ENCODE measurements at regions not wholly inside any gene's neighbourhood (a gene's known extent, or its start where the extent isn't known, plus 50 kb on each side); places are given as distances from the start of the nearest gene placed in this dataset.

GRCh38 chr22:49588739-49589138 is 238.9 kb downstream of the BRD1 start:
- H3K9me3 Mint-ChIP-seq = no peaks in the 10 kb centered on the region
- ChIA-PET POLR2A (no interaction called here), CTCF (no interaction called here)
- H3K36me3 Mint-ChIP-seq (ENCODE audit: low read depth) = no peaks in the 10 kb centered on the region
- DNase-seq = no peak
- no peak overlapping the region for H3K4me3 Mint-ChIP-seq
- H3K27ac Mint-ChIP-seq = no peak overlapping the region
- no peaks in the 10 kb centered on the region for H3K27me3 Mint-ChIP-seq
- H3K4me1 Mint-ChIP-seq = no peaks in the 10 kb centered on the region

- CTCF ChIA-PET = no interaction called here
- no peaks in the 10 kb centered on the region for H3K36me3 Mint-ChIP-seq (ENCODE audit: low read depth)
- H3K4me3 Mint-ChIP-seq = no peak overlapping the region
- POLR2A ChIA-PET = no interaction called here
- H3K4me1 Mint-ChIP-seq = no peaks in the 10 kb centered on the region
- DNase-seq = no peak
- no peaks in the 10 kb centered on the region for H3K9me3 Mint-ChIP-seq
- no peak overlapping the region for H3K27ac Mint-ChIP-seq
- no peaks in the 10 kb centered on the region for H3K27me3 Mint-ChIP-seq
These were observed 239.7 kb downstream of the BRD1 start for GRCh38 chr22:49587987-49588386.

DNA sequence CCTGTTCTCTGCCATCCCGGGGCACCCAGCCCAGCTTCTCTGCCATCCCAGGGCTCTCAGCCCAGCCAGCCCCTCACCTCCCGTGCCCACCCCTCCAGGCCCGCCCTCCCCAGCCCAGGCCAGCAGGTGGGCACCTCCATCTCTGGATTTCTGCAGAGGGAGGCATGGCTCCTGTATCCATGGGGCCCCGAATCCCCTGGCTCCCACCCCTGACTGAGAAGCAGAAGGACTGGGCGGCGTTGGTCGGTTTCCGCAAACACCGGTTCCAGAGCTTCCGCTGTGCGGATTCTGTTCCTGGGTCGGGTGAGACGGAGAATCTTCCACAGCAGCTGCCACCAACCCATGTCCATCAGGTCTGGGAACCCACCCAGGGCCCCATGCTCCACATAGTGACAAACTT is 240.3 kb downstream of the BRD1 start:
- Mint-ChIP-seq H3K4me3 (no peak overlapping the region), H3K4me1 (no peaks in the 10 kb centered on the region), H3K27ac (no peak overlapping the region), H3K36me3 (ENCODE audit: low read depth) (peaks cover 5% of the 10 kb centered on the region), H3K27me3 (no peaks in the 10 kb centered on the region), H3K9me3 (no peaks in the 10 kb centered on the region)
- POLR2A ChIA-PET = no interaction called here
- CTCF ChIA-PET = no interaction called here
- no peak for DNase-seq

DNA sequence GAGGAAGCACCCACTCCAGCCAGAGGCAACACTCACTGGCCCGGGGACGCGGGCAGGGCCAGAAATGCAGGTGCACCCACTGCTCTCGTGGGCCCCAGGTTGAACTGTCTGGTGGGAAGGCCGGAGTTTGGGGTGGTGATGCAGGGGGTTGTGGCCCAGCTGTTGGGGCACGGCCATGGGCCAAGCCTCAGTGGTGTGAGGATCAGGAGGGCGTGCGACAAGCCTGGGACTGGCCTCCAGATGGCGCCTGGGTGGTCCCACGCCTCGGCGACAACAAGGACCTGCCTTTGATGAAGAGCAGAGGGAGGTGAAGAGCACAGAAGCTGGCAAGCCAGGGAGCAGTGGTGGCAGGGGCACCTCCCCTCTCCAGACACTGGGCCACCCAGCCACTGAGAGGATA is 240.8 kb downstream of the BRD1 start:
- H3K9me3 Mint-ChIP-seq = no peaks in the 10 kb centered on the region
- H3K27ac Mint-ChIP-seq = no peak overlapping the region
- ChIA-PET CTCF (no interaction called here), POLR2A (no interaction called here)
- no peak for DNase-seq
- H3K4me3 Mint-ChIP-seq = no peak overlapping the region
- peaks cover 8% of the 10 kb centered on the region for H3K36me3 Mint-ChIP-seq (ENCODE audit: low read depth)
- no peaks in the 10 kb centered on the region for H3K4me1 Mint-ChIP-seq
- H3K27me3 Mint-ChIP-seq = no peaks in the 10 kb centered on the region

DNA sequence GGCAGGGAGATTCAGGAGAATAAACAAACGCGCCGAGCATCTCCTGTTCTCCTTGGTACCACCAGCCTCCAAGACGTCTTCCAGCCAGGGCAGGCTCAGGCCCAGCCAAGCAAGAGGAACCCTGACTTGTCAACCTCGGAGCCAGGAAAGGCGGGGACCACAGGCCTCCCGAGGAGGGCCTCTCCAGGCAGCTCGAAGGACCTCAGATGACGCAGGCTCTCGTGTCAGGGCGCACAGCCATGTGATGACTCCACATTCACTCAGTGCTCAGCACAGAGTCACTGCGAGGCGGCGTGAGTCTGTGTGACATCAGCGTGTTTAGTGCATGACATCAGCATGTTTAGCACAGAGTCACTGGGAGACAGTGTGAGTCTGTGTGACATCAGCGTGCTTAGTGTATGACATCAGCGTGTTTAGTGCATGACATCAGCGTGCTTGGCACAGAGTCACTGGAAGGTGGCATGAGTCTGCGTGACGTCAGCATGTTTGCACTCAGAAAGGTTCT is 241.4 kb downstream of the BRD1 start:
- Mint-ChIP-seq H3K9me3 (no peaks in the 10 kb centered on the region), H3K27ac (no peak overlapping the region), H3K27me3 (no peaks in the 10 kb centered on the region), H3K36me3 (ENCODE audit: low read depth) (peaks cover 8% of the 10 kb centered on the region), H3K4me3 (no peak overlapping the region), H3K4me1 (no peaks in the 10 kb centered on the region)
- ChIA-PET CTCF (no interaction called here), POLR2A (no interaction called here)
- no peak for DNase-seq

DNA sequence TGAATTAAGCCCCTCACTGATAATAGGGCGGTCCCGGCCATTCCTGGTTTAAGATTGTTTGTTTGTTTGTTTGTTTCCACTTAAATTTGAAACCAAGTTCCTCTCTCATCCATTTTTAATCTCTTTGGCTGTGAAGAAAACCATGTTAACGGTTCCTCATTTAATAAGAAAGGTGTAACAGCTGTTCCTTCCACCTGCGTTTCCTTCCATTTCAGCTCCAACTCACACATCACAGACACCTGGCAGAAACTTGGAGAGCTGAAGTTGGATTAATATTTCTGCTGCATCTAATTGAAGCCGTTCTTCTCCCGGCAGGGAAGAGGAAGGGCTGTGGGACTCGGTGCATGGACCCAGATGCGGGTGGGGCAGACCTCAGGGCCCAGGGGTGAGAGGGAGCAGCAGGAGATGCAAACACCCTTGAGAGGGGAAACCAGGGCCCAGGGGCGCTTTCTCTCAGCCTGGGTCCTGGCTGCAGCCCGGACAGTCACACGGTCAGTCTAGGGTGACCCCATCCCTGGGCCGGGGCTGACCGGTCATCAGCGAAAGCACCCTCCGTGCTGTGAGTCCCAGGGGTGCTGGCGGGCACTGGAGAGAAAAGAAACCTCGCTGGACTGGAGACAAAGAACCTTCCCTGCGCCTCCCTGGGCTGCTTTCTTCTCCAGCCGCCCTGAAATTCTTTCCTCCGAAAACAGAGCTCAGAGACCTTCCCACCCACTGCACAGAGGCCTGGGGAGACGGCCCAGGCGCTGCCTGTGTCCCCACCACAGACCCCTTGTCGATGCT is 242.0 kb downstream of the BRD1 start:
- Mint-ChIP-seq H3K9me3 (no peaks in the 10 kb centered on the region), H3K4me1 (no peaks in the 10 kb centered on the region), H3K4me3 (no peak overlapping the region), H3K27me3 (no peaks in the 10 kb centered on the region), H3K27ac (no peak overlapping the region), H3K36me3 (ENCODE audit: low read depth) (peaks cover 8% of the 10 kb centered on the region)
- CTCF ChIA-PET = no interaction called here
- POLR2A ChIA-PET = no interaction called here
- no peak for DNase-seq

GRCh38 chr22:49583886-49584505 is 243.7 kb downstream of the BRD1 start:
- no peaks in the 10 kb centered on the region for H3K4me1 Mint-ChIP-seq
- peaks cover 8% of the 10 kb centered on the region for H3K36me3 Mint-ChIP-seq (ENCODE audit: low read depth)
- H3K9me3 Mint-ChIP-seq = peaks cover 3% of the 10 kb centered on the region
- no peak overlapping the region for H3K27ac Mint-ChIP-seq
- H3K27me3 Mint-ChIP-seq = no peaks in the 10 kb centered on the region
- no peak overlapping the region for H3K4me3 Mint-ChIP-seq
- CTCF ChIA-PET = no interaction called here
- POLR2A ChIA-PET = no interaction called here
- no peak for DNase-seq

DNA sequence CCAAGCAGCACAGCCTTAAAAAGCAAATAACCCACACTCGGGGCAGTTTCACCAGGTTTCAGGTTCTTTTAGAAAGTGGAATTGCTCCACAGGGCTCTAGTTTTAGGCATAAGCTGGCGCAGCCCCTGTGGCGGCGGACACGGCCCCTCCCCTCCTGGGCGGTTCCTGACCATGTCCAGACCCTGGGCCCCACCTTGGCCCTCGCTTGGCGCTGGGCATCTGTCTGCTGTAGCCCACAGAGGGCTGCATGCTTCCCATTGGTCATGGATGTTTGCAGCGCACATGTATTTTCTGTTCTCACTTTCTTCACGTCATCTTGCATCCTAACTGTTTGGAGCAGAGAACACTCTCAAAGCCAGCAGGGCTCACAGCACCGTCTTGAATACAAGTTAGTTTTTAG is 244.3 kb downstream of the BRD1 start:
- POLR2A ChIA-PET = no interaction called here
- CTCF ChIA-PET = no interaction called here
- Mint-ChIP-seq H3K4me1 (no peaks in the 10 kb centered on the region), H3K36me3 (ENCODE audit: low read depth) (peaks cover 8% of the 10 kb centered on the region), H3K9me3 (peaks cover 3% of the 10 kb centered on the region), H3K27ac (no peak overlapping the region), H3K27me3 (no peaks in the 10 kb centered on the region), H3K4me3 (no peak overlapping the region)
- DNase-seq = no peak

GRCh38 chr22:49582678-49583077 is 245.0 kb downstream of the BRD1 start:
- Mint-ChIP-seq H3K36me3 (ENCODE audit: low read depth) (peaks cover 8% of the 10 kb centered on the region), H3K4me1 (no peaks in the 10 kb centered on the region), H3K27ac (no peak overlapping the region), H3K4me3 (no peak overlapping the region), H3K9me3 (peaks cover 3% of the 10 kb centered on the region), H3K27me3 (no peaks in the 10 kb centered on the region)
- ChIA-PET CTCF (interaction anchor here (0.7 kb wide), 1 partner anchor 856 kb away, joined by 3 read pairs; no protein-coding TSS in a partner anchor), POLR2A (no interaction called here)
- no peak for DNase-seq

DNA sequence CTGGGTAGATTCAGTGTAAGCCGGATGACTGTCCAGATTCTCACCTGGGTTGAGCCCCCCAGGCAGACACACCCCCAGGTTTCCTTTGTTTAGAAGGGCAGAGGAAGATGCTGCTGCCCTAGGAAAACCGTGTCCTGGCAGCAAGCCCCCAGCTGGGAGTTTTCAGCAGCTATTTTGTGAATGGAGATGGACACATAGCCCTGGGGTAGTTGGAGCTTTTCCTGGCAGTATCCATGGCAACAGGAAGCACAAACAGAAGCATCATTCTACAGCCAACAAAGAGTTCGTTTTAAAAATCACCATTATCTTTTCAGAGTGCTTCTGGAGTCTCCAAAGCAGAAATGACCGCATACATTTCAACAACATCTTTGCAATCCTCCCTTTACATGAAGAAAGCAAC is 245.5 kb downstream of the BRD1 start:
- H3K36me3 Mint-ChIP-seq (ENCODE audit: low read depth) = peaks cover 8% of the 10 kb centered on the region
- H3K4me1 Mint-ChIP-seq = no peaks in the 10 kb centered on the region
- POLR2A ChIA-PET = no interaction called here
- H3K27me3 Mint-ChIP-seq = no peaks in the 10 kb centered on the region
- no peak for DNase-seq
- CTCF ChIA-PET = no interaction called here
- peaks cover 3% of the 10 kb centered on the region for H3K9me3 Mint-ChIP-seq
- no peak overlapping the region for H3K27ac Mint-ChIP-seq
- H3K4me3 Mint-ChIP-seq = no peak overlapping the region

DNA sequence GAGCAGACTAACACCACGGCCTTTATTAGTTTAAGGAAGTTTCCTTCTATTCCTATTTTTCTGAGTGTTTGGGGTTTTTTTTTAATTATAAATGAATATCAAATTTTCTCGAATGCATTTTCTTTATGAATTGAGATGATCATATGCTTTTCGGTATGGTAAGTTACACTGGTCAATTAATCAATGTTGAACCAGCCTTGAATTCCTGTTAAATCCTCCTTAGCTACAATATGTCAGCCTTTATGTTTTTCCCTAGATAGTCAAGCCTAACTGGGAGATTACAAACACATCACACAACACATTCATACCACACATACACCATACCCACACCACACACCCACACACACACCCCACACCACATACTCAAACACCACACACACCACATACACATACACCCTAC is 247.6 kb downstream of the BRD1 start:
- Mint-ChIP-seq H3K4me3 (no peak overlapping the region), H3K36me3 (ENCODE audit: low read depth) (peaks cover 8% of the 10 kb centered on the region), H3K27me3 (no peaks in the 10 kb centered on the region), H3K27ac (no peak overlapping the region), H3K4me1 (no peaks in the 10 kb centered on the region), H3K9me3 (peaks cover 3% of the 10 kb centered on the region)
- ChIA-PET CTCF (no interaction called here), POLR2A (no interaction called here)
- no peak for DNase-seq

DNA sequence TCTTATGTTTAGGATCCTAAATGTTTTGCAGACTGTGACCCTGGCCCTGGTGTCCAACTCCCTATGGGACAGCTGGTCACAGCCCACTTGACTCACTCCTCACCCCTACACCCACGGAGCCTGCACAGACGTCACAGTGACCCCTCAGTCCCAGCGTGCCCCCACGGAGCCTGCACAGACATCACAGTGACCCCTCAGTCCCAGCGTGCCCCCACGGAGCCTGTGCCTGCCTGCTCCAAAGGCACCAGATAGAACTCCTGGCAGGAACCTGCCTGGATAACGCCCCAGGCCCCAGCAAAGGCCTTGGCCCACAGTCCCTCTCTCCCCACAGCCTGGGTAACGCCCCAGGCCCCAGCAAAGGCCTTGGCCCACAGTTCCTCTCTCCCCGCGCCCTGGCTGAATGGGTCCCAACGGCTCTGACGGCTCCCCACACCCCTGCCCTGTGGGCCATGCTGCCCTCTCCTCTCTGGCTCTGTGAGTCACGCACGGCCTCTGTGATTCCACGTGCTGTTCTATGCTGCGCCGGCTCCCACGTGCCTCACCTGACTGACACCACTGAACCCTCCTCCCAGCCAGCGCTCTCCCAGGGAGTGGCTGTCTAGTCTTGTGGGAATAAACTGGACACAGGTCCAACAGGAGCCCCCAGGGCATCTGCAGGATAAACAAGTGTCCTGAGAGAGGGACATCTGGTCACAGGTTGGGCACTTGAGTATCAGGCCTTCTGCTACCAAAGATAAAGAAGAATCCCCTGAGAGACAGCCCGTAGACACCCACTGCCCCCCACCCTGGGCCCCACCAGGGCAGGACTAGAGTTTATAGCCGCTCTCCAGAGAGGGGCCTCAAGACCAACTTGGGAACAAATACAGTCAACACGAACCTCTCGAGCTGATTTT is 250.3 kb downstream of the BRD1 start:
- DNase-seq = no peak
- no peak overlapping the region for H3K27ac Mint-ChIP-seq
- H3K36me3 Mint-ChIP-seq (ENCODE audit: low read depth) = peaks cover 3% of the 10 kb centered on the region
- no peaks in the 10 kb centered on the region for H3K4me1 Mint-ChIP-seq
- H3K9me3 Mint-ChIP-seq = peaks cover 3% of the 10 kb centered on the region
- no peak overlapping the region for H3K4me3 Mint-ChIP-seq
- CTCF ChIA-PET = no interaction called here
- POLR2A ChIA-PET = no interaction called here
- H3K27me3 Mint-ChIP-seq = no peaks in the 10 kb centered on the region

Data from activated CD4-positive, alpha-beta T cell treated with anti-CD3 and anti-CD28 coated beads, Interleukin-2, amount 10 ng/mL, durations not matched to agents 7 days and 5 days (primary cell).